ENCODE measurements at regions not wholly inside any gene's neighbourhood (a gene's known extent, or its start where the extent isn't known, plus 50 kb on each side); places are given as distances from the start of the nearest gene placed in this dataset.
"Not testable (repeated sequence)": the region's sequence is repeated elsewhere in the genome, so short reads cannot be mapped to it uniquely, and the experiment has no call there.

- Mint-ChIP-seq H3K27me3 (no peaks in the 10 kb centered on the region), H3K4me3 (no peak overlapping the region), H3K9me3 (peaks cover 0 to 11% (median 6%) of the 10 kb centered on the region in 9 donors), H3K4me1 (no peaks in the 10 kb centered on the region), H3K36me3 (no peaks in the 10 kb centered on the region), H3K27ac (no peak overlapping the region)
- ATAC-seq: no peak
- POLR2A ChIA-PET: no interaction called here
- DNase-seq: no peak
Observed at GRCh38 chr3:166274351-166275023, 437.3 kb upstream of the BCHE start.

GRCh38 chr3:166270429-166270828 is 433.2 kb upstream of the BCHE start:
- Mint-ChIP-seq H3K9me3 (peaks cover 0 to 13% (median 3%) of the 10 kb centered on the region in 9 donors), H3K27me3 (no peaks in the 10 kb centered on the region), H3K4me1 (no peaks in the 10 kb centered on the region), H3K36me3 (no peaks in the 10 kb centered on the region), H3K27ac (no peak overlapping the region), H3K4me3 (no peak overlapping the region)
- no peak for ATAC-seq
- DNase-seq: no peak
- POLR2A ChIA-PET: no interaction called here

DNA sequence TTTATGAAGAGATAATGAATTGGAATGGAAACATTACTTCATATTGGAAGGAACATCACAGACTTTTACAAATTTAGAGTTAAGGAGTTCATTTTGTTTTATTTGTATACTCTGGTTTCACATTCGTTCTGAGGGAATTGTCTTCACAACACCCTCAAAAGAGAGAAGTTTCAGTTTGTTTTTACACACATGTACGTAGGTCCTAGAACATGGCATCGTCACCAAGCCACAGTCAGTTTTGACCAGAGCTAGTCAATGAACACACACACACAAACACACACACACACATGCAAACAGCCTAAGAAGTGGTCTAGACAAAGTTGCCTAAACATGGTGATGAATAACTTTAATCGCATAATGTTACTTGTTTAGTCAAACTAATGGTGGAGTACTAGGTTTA is 427.9 kb upstream of the BCHE start:
- H3K4me3 Mint-ChIP-seq: no peak overlapping the region
- ATAC-seq (no peak), DNase-seq (no peak)
- no peak overlapping the region for H3K27ac Mint-ChIP-seq
- H3K27me3 Mint-ChIP-seq: no peaks in the 10 kb centered on the region
- POLR2A ChIA-PET: no interaction called here
- peaks cover 0 to 15% (median 2%) of the 10 kb centered on the region in 9 donors for H3K9me3 Mint-ChIP-seq
- H3K36me3 Mint-ChIP-seq: no peaks in the 10 kb centered on the region
- H3K4me1 Mint-ChIP-seq: no peaks in the 10 kb centered on the region

GRCh38 chr3:166263460-166263859 is 426.2 kb upstream of the BCHE start:
- H3K27me3 Mint-ChIP-seq: no peaks in the 10 kb centered on the region
- no peak overlapping the region for H3K4me3 Mint-ChIP-seq
- H3K27ac Mint-ChIP-seq: no peak overlapping the region
- no peak for DNase-seq
- ATAC-seq: no peak
- H3K9me3 Mint-ChIP-seq: peaks cover 0 to 12% (median 2%) of the 10 kb centered on the region in 9 donors
- POLR2A ChIA-PET: no interaction called here
- no peaks in the 10 kb centered on the region for H3K36me3 Mint-ChIP-seq
- H3K4me1 Mint-ChIP-seq: no peaks in the 10 kb centered on the region

DNA sequence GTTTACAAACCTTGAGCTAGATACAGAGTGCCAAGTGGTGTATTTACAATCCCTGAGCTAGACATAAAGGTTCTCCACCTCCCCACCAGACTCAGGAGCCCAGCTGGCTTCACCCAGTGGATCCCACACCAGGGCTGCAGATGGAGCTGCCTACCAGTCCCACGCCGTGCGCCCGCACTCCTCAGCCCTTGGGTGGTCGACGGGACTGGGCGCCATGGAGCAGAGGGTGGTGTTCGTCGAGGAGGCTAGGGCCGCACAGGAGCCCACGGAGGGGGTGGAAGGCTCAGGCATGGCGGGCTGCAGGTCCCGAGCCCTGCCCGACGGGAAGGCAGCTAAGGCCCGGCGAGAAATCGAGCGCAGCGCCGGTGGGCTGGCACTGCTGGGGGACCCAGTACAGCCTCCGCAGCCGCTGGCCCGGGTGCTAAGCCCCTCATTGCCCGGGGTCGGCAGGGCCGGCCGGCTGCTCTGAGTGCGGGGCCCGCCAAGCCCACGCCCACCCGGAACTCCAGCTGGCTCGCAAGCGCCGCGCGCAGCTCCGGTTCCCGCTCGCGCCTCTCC is 421.1 kb upstream of the BCHE start:
- POLR2A ChIA-PET, ATAC-seq, H3K4me3 Mint-ChIP-seq, H3K27ac Mint-ChIP-seq, H3K36me3 Mint-ChIP-seq, H3K27me3 Mint-ChIP-seq, DNase-seq, H3K4me1 Mint-ChIP-seq: not testable (repeated sequence)
- H3K9me3 Mint-ChIP-seq: peaks cover 0 to 12% (median 5%) of the 10 kb centered on the region in 9 donors

DNA sequence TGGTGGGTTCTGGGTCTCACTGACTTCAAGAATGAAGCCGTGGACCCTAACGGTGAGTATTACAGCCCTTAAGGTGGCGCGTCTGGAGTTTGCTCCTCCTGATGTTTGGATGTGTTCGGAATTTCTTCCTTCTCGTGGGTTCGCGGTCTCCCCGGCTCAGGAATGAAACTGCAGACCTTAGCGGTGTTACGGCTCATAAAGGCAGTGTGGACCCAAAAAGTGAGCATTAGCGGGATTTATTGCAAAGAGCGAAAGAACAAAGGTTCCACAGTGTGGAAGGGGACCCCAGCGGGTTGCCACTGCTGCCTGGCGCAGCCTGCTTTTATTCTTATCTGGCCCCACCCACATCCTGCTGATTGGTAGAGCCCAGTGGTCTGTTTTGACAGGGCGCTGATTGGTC is 420.5 kb upstream of the BCHE start:
- no peak for ATAC-seq
- Mint-ChIP-seq H3K27ac (no peak overlapping the region), H3K4me1 (no peaks in the 10 kb centered on the region), H3K27me3 (no peaks in the 10 kb centered on the region), H3K9me3 (peaks cover 0 to 12% (median 5%) of the 10 kb centered on the region in 9 donors), H3K36me3 (no peaks in the 10 kb centered on the region), H3K4me3 (no peak overlapping the region)
- POLR2A ChIA-PET: no interaction called here
- DNase-seq: no peak

DNA sequence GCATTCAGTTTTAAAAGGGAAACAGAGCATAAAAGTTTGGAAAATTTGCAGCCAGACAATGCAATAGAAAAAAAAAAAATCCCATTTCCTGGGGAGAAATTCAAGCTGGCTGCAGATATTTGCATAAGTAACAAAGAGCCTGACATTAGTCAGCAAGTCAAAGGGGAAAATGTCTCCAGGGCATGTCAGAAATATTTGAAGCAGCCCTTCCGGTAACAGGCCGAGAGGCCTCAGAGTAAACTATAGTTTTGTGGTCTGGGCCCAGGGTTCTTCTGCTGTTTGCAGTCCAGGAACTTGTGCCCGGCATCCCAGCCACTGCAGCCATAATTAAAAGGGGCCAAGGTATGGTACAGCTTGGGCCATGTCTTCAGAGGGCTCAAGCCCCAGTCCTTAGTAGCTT is 411.6 kb upstream of the BCHE start:
- ATAC-seq (no peak), DNase-seq (no peak)
- Mint-ChIP-seq H3K4me1 (no peaks in the 10 kb centered on the region), H3K9me3 (peaks cover 0 to 22% (median 4%) of the 10 kb centered on the region in 9 donors), H3K27me3 (no peaks in the 10 kb centered on the region), H3K27ac (no peak overlapping the region), H3K4me3 (no peak overlapping the region), H3K36me3 (peaks cover 0 to 10% (median 0%) of the 10 kb centered on the region in 3 donors)
- POLR2A ChIA-PET: no interaction called here

- POLR2A ChIA-PET: no interaction called here
- DNase-seq: no peak
- Mint-ChIP-seq H3K27me3 (no peaks in the 10 kb centered on the region), H3K4me1 (no peaks in the 10 kb centered on the region), H3K4me3 (no peak overlapping the region), H3K27ac (no peak overlapping the region), H3K9me3 (peaks cover 0 to 19% (median 4%) of the 10 kb centered on the region in 9 donors), H3K36me3 (no peaks in the 10 kb centered on the region)
- no peak for ATAC-seq
Observed at GRCh38 chr3:166243511-166243910, 406.3 kb upstream of the BCHE start.

DNA sequence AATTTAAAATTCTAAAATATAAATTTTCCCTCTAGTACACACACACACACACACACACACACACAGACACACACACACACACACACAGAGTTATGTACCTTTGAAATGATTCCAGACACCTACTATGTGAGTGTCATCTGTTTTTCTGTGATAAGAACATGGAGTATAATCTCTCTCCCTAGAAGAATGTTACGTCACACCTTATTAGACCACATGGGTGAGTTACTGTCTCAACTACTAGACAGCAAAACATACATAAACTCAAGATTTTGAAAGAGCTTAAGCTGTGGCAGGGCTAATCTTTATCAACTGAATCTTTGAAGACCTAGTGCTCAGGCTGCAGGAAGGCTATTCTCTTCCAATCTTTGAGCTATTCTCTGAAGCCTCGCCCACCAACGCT is 385.9 kb upstream of the BCHE start:
- no peak for ATAC-seq
- POLR2A ChIA-PET: no interaction called here
- H3K27ac Mint-ChIP-seq: no peak overlapping the region
- H3K9me3 Mint-ChIP-seq: peaks cover 0 to 22% (median 8%) of the 10 kb centered on the region in 9 donors
- H3K4me1 Mint-ChIP-seq: no peaks in the 10 kb centered on the region
- H3K27me3 Mint-ChIP-seq: no peaks in the 10 kb centered on the region
- DNase-seq: no peak
- no peaks in the 10 kb centered on the region for H3K36me3 Mint-ChIP-seq
- H3K4me3 Mint-ChIP-seq: no peak overlapping the region

DNA sequence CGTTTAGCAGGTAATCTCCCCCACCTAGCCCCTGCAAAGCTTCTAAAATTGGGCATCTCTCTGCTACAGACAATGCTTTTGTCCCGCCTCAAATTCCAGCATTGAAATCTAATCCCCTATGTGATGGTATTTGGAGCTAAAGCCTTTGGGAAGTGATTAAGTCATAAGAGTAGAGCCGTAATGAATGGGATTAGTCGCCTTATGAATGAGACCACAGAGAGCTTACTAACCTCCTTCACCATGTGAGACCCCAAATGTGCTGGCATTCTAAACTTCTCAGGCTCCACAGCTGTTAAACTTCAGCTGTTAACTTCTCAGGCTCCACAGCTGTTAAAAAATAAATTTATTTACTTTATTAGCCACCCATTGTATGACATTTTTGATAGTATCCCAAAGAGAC is 374.2 kb upstream of the BCHE start:
- Mint-ChIP-seq H3K4me3 (no peak overlapping the region), H3K4me1 (no peaks in the 10 kb centered on the region), H3K27ac (no peak overlapping the region), H3K36me3 (no peaks in the 10 kb centered on the region), H3K27me3 (no peaks in the 10 kb centered on the region), H3K9me3 (peaks cover 0 to 10% (median under 1%) of the 10 kb centered on the region in 9 donors)
- ATAC-seq (no peak), DNase-seq (no peak)
- POLR2A ChIA-PET: no interaction called here

- no peaks in the 10 kb centered on the region for H3K36me3 Mint-ChIP-seq
- H3K27ac Mint-ChIP-seq: no peak overlapping the region
- no peaks in the 10 kb centered on the region for H3K4me1 Mint-ChIP-seq
- peaks cover 0 to 10% (median 0%) of the 10 kb centered on the region in 9 donors for H3K9me3 Mint-ChIP-seq
- ATAC-seq: no peak
- DNase-seq: no peak
- no peak overlapping the region for H3K4me3 Mint-ChIP-seq
- no peaks in the 10 kb centered on the region for H3K27me3 Mint-ChIP-seq
- POLR2A ChIA-PET: no interaction called here
Observed at GRCh38 chr3:166209701-166210100, 372.5 kb upstream of the BCHE start.

- POLR2A ChIA-PET: no interaction called here
- ATAC-seq: no peak
- H3K27ac Mint-ChIP-seq: no peak overlapping the region
Observed at GRCh38 chr3:166205158-166205557, 367.9 kb upstream of the BCHE start.

DNA sequence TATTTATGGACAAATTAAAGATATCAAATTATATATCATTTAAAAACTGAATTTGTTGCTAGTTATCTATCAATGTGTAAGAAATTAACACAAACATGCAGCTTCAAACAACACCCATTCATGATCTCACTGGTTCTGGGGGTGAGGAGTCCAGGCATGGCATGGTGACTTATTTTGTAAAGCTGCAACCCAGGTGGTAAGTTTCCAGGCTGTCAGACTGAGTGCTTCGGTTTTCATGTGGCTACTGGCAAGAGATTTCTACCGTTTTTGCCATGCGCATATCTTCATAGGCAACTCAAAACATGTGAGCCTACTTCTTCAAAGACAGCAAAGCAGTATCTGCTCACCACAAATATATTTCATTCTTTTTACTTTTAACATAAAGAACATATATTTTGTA is 364.3 kb upstream of the BCHE start:
- POLR2A ChIA-PET: no interaction called here
- Mint-ChIP-seq H3K27me3 (no peaks in the 10 kb centered on the region), H3K36me3 (no peaks in the 10 kb centered on the region), H3K27ac (no peak overlapping the region), H3K9me3 (peaks cover 0 to 10% (median 7%) of the 10 kb centered on the region in 9 donors), H3K4me3 (no peak overlapping the region), H3K4me1 (no peaks in the 10 kb centered on the region)
- no peak for DNase-seq
- no peak for ATAC-seq

More at GRCh38 chr3:166205158-166205557, 367.9 kb upstream of the BCHE start:
- DNase-seq: no peak
- Mint-ChIP-seq H3K9me3 (peaks cover 0 to 10% (median 3%) of the 10 kb centered on the region in 9 donors), H3K4me3 (no peak overlapping the region), H3K36me3 (no peaks in the 10 kb centered on the region), H3K4me1 (no peaks in the 10 kb centered on the region), H3K27me3 (no peaks in the 10 kb centered on the region)

DNA sequence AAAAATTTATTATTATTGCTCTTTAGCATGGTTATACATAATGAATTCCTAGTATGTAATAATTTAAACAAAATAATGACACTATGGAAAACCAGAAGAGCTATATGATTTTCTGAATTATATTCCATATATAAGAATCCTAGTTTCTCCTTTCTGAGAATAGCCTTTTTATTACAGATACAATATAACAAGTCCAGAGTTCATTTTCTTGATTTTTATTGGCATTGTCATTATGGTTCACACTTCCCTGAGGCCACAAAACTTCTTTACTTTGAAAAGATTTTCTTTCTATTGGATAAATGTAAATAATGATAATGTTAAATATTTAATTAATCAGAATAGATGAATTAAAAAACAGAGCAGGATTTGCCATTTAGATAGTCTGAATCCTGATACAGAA is 362.3 kb upstream of the BCHE start:
- Mint-ChIP-seq H3K4me1 (no peaks in the 10 kb centered on the region), H3K9me3 (peaks cover 0 to 11% (median 7%) of the 10 kb centered on the region in 9 donors), H3K27me3 (no peaks in the 10 kb centered on the region), H3K36me3 (no peaks in the 10 kb centered on the region), H3K4me3 (no peak overlapping the region), H3K27ac (no peak overlapping the region)
- DNase-seq (no peak), ATAC-seq (no peak)
- POLR2A ChIA-PET: no interaction called here

All from naive thymus-derived CD8-positive, alpha-beta T cell (primary cell).